MV-4-11 (cell line): ENCODE measurements at regions not wholly inside any gene's neighbourhood (a gene's known extent, or its start where the extent isn't known, plus 50 kb on each side); places are given as distances from the start of the nearest gene placed in this dataset.
"Not testable (repeated sequence)": the region's sequence is repeated elsewhere in the genome, so short reads cannot be mapped to it uniquely, and the experiment has no call there.

Experiments used
- DNase-seq: peaks from one replicate; lab custom pipeline; 2025; lab: John Stamatoyannopoulos, UW

DNA sequence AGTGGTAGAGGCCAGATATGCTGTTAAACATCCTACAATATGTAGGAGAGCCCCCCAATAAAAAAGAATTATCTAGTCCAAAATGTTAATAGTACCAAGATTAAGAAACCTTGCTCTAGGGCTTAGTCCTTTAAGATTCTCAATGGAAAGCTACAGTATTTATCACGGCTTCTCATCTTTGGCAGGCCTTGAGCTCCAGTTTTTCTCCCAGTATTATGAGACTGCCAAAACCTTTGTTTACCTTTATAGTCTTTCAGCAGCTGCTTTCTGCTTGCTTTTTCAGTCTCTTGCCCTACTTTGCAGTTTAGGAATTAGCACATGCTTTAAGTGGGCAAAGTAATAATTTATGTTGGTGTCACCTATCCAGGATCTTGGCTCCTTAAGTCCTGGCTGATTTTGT, 59.7 kb downstream of the NHLRC1 start:
- no peak for DNase-seq

DNA sequence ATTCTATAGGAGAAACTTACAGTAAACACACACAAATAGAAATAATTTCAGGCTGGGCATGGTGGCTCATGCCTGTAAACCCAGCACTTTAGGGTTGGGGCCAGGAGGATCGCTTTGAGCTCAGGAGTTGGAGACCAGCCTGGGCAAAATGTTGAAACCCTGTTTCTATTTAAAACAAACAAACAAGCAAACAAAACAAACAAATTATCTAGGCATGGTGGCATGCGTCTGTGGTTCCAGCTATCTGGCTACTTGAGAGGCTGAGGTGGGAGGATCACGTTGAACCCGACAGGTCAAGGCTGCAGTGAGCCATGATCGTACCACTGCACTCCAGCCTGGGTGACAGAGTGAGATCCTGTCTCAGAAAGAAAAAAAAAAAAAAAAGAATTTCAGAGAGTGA, 64.0 kb downstream of the NHLRC1 start:
- no peak for DNase-seq

DNA sequence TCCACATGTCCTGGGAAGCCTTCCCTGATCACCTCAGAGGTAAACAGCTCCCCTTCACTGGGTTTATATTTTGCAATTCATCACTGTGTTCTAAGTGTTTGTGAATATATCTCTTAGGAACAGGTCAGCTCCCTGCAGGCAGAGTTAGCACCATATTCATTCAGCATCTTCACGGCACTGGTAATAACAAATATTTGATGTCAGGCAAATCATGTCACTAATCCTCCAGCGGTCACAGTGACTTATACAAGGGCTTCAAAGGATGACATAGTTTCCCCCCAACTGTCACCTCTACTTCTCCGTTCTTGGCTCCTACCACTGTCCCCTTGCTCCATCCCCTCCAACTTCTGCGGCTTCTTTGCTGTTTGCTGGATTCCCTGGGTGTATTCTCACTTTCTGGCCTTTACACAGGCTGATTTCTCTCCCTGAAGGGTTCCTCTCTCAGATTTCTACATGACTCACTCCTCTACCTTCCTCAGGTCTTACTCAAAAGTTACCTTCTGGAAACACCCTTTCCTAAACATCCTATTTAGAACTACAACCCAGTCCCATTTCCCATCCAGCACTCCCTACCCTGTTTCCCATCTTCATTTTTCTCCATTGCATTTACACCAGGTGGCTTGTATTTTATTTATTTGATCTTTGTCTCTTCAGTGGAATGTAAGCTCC, 66.6 kb downstream of the NHLRC1 start:
- DNase-seq = no peak

DNA sequence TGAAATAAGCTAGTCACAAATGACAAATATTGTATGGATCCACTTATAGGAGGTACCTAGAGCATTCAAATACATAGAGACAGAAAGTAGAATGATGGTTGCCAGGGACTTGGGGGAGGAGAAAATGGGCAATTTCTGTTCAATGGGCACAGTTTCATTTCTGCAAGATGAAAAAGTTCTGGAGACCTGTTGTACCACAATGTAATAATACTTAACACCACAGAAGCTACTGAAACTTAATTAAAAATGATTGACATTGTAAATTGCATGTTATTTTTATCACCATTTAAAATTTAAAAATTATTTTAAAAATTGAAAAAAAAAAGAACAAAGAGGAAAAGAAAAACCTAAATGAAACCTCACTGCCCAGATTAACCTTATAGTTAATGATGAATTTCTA, 67.4 kb downstream of the NHLRC1 start:
- DNase-seq = no peak

DNA sequence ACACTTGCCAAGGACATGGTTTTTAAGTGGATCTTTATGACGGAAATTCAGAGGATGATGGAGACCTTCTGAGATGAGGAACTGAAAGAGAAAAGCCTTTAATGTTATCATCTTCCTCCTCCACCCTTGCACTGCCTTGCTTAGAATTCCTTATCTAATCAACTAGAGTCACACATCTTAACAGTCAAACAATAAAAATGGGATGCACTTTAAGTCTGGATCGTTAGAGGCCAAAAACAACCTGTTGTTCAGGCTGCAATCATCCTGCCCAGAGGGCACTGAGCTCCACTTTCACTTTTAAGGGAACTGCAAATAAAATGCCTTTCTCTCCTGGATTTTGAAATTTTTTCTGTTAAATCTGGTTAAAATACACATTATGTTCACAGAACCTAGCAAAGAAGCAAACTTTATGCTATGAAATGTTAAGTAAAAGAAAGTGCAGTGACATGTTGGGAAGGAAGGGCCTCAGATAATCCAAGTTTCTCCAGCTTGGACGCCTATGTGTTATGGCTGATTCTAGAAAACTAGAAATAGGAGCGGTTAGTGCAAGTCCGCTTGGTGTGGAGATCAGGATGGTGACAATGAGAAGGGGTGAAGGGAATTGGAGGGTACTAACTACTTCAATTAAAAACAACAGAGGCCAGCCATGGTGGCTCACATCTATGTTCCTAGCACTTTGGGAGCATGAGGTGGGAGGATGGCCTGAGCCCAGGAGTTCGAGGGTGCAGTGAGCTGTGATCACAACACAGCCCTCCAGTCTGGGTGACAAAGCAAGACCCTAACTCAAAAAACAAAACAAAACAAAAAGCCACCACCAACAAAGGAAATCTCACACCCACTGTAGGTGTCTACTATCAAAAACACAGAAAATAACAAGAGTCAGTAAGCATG, 66.4 kb upstream of the KIF13A start:
- DNase-seq = peak; percentile 42

DNA sequence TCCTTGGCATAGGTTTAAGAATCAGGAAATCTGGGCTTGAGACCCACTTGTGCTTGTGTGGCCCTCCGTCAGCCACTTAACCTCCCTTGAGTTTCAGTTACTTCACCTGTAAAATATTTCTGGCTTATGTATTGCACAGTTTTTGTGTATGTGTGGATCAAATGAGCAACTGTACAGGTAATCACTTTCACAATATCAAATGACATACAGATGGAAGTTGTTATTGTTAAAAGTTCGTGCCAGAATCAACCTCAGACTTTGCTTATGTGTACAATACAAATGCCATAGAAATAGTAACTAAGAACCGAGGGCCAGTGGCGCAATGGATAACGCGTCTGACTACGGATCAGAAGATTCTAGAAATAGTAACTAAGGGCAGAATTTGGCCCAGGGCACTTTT, 65.6 kb upstream of the KIF13A start:
- no peak for DNase-seq

DNA sequence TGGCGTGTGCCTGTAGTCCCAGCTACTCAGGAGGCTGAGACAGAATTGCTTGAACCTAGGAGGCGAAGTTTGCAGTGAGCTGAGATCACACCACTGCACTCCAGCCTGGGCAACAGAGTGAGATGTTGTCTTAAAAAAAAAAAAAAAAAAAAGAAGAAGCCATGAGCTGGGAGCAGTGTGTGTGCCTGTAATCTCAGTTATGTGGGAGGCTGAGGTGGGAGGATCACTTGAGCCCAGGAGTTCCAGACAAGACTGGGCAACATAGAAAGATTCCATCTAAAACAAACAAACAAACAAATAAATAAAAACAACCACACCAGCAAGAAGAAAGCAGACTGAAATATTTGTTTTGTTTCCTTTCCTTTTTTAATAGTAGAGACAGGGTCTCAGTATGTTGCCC, 62.2 kb upstream of the KIF13A start:
- DNase-seq = no peak

DNA sequence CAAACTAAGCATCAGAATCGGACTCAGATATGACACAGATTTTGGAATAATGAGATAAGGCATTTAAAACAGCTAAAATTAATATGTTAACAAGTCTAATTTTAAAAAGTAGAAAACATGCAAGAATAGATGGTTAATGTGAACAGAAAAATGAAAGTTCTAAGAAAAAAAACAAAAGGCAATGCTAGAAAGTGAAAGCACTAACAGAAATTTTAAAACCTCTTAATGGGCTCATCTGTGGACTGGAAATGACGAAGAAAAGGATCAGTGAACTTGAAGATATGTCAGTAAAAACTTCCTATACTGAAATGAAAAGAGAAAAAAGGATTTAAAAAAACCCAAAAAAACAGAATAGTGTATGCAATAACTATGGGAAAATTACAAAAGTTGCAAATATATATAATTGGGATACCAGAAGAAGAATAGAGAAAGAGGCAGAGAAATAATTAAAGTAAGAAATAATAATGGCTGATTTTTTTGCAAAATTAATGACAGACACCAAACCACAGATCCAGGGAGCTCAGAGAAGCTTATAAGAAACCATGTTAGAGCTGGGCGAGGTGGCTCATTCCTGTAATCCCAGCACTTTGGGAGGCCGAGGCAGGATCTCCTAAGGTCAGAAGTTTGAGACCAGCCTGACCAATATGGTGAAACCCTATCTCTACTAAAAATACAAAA, 61.7 kb upstream of the KIF13A start:
- no peak for DNase-seq

DNA sequence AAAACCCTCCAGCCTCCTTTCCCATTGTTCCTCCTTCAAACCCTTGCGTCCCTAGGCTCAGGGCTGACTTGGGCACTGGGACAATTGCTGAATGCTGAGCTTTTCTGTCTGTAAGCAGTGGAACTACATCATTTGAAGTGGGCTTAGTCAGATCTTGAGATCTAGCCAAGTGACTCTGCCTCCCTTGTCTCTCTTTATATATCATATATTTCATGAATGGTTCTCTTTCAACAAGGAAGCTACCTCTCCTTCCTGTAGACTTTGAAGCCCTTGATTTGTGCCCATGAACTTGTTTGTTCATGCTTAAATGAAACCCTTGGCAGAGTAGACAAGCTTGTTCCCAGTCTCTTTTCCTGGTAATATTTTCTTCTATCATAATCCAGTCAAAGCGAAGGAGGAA, 60.0 kb upstream of the KIF13A start:
- no peak for DNase-seq

DNA sequence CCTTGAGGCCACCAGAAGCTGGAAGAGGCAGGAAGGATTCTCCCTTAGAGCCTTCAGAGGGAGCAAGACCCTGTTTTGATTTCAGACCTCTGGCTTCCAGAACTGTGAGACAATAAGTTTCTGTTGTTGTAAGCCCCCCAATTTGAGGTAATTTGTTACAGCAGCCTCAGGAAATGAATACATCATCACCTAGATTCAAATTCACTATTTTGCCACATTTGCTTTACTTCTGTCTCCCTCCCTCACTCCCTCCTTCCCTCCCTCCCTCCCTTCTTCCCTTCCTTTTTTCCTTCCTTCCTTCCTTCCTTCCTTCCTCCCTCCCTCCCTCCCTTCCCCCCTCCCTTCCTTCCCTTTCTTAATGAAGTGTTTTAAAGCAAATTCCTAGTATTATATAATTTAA, 58.1 kb upstream of the KIF13A start:
- DNase-seq = no peak

DNA sequence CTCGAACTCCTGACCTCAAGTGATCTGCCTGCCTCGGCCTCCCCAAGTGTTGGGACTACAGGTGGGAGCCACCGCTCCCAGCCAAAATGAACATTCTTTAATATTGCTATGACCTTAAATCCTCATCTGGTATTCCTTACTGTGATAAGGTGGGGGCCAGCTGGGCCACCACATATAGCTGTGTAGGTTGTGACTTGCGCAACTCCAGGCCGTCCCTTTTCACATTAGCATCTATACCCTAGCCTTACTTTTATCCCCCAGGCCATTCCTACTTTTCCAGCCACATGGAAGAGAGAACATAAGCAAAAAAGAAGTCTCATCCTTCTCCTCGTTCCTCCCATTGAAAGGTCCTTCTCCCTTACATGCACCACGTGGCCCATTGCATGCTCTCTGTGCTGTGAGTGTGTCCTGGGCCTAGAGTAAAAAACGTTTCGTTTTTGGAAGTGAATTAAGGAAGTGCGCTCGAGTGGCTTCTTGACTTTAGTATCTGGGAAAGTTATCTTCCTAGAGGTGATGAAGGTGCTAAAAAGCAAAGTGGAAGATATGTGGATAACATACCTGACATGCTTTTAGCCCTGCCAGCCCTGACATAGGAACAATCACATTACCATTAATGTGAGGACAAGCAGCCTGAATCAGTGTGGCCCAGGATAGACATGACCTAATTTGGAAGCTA, 56.8 kb upstream of the KIF13A start:
- DNase-seq = no peak

DNA sequence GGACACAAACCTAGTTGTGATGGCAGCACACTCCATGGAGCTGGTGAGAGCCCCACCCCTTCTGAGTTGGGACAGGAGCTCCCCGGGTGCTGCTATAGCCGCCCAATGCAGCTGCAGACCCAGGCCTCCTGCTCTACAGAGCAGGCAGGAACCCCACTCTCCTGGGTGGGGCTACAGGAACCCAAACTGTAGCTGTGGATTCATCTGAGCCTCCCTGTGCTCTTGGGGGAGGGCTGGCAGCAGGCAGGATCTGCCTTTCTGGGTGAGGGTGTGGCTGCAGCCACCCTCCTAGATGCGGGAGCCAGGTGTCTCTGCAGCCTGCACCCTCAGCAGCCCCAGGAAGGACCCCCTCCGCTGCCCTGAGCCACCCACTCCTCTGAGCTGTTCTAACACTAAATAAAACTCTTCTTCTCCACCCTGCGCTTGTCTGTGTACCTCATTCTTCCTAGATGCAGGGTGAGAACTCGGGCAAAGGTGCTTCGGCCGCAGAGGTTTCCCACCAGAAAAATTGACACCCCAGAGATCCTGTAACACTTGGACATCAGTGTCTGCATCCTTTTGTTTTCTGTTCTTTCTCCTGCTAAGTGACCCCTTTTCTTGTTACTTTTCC, 55.2 kb upstream of the KIF13A start:
- DNase-seq = no peak

DNA sequence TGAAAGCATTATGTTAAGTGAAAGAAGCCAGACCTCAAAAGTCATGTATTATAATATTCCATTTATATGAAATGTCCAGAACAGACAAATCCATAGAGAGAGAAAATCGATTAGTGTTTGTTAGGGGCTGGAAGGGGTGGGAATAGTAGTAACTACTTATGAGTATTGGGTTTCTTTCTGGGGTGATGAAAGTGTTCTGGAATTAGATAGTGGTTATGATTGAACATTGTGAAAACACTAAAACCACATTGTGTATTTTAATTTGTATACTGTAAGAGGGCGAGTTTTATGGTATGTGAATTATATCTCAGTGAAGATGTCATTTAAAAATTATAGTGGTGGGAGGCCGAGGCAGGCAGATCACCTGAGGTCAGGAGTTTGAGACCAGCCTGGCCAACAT, 52.0 kb upstream of the KIF13A start:
- DNase-seq = no peak

DNA sequence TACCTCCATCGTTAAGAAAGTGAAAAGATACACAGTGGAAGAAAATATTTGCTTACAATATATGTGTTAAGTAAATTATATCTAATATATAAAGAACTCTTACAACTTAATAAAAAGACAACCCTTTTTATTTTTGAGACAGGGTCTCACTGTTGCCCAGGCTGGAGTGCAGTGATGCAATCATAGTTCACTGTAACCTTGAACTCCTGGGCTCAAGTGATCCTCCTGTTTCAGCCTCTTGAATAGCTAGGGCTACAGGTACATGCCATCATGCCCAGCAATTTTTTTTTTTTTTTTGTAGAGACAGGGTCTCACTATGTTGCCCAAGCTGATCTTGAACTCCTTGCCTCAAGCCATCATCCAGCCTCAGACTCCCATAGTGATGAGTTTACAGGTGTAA, 50.8 kb upstream of the KIF13A start:
- DNase-seq = not testable (repeated sequence)
